ENCODE measurements at regions not wholly inside any gene's neighbourhood (a gene's known extent, or its start where the extent isn't known, plus 50 kb on each side); places are given as distances from the start of the nearest gene placed in this dataset.

DNA sequence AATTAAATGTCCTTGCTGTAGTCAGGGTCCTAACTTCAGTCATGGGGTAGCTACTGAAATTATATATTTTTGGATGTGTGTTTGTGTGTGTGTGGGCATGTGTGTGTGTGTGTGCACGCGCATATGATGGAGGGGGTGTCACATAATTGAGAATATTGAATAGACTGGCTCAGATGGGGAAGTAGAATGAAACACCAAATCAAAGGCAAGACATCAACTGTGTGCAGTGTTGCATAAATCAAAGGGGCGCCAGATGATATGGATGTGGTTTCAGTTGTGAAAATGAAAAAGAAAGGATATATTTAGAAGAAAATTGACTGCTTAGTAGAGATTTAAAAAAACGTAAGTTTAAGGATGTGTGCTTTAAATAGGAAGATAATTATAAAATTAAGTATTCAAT, 144.2 kb upstream of the CEP162 start:
- TF ChIP-seq CTCF (IDR thresholded peaks at IDR 0.05; ENCODE audit: low read depth, low read length, missing input control), result no peak
- TF ChIP-seq SP1 (IDR thresholded peaks at IDR 0.05), result no peak
- no peak for TF ChIP-seq MAX (IDR thresholded peaks at IDR 0.05)
- TF ChIP-seq RAD21 (IDR thresholded peaks at IDR 0.05), result no peak
- TF ChIP-seq, protein P1, sequence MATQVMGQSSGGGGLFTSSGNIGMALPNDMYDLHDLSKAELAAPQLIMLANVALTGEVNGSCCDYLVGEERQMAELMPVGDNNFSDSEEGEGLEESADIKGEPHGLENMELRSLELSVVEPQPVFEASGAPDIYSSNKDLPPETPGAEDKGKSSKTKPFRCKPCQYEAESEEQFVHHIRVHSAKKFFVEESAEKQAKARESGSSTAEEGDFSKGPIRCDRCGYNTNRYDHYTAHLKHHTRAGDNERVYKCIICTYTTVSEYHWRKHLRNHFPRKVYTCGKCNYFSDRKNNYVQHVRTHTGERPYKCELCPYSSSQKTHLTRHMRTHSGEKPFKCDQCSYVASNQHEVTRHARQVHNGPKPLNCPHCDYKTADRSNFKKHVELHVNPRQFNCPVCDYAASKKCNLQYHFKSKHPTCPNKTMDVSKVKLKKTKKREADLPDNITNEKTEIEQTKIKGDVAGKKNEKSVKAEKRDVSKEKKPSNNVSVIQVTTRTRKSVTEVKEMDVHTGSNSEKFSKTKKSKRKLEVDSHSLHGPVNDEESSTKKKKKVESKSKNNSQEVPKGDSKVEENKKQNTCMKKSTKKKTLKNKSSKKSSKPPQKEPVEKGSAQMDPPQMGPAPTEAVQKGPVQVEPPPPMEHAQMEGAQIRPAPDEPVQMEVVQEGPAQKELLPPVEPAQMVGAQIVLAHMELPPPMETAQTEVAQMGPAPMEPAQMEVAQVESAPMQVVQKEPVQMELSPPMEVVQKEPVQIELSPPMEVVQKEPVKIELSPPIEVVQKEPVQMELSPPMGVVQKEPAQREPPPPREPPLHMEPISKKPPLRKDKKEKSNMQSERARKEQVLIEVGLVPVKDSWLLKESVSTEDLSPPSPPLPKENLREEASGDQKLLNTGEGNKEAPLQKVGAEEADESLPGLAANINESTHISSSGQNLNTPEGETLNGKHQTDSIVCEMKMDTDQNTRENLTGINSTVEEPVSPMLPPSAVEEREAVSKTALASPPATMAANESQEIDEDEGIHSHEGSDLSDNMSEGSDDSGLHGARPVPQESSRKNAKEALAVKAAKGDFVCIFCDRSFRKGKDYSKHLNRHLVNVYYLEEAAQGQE (IDR thresholded peaks at IDR 0.05), result no peak
- no peak for TF ChIP-seq TAF1 (conservative IDR thresholded peaks at IDR 0.05)
- TF ChIP-seq RXRA (IDR thresholded peaks at IDR 0.05), result no peak
- TF ChIP-seq ATF3 (IDR thresholded peaks at IDR 0.05), result no peak
- TF ChIP-seq GABPA (IDR thresholded peaks at IDR 0.05 in 1 of 2, conservative IDR thresholded peaks at IDR 0.05 in 1 of 2), result no peak
- TF ChIP-seq JUND (IDR thresholded peaks at IDR 0.05), result no peak
- TF ChIP-seq, protein P2, sequence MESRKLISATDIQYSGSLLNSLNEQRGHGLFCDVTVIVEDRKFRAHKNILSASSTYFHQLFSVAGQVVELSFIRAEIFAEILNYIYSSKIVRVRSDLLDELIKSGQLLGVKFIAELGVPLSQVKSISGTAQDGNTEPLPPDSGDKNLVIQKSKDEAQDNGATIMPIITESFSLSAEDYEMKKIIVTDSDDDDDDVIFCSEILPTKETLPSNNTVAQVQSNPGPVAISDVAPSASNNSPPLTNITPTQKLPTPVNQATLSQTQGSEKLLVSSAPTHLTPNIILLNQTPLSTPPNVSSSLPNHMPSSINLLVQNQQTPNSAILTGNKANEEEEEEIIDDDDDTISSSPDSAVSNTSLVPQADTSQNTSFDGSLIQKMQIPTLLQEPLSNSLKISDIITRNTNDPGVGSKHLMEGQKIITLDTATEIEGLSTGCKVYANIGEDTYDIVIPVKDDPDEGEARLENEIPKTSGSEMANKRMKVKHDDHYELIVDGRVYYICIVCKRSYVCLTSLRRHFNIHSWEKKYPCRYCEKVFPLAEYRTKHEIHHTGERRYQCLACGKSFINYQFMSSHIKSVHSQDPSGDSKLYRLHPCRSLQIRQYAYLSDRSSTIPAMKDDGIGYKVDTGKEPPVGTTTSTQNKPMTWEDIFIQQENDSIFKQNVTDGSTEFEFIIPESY (IDR thresholded peaks at IDR 0.05), result no peak
- no peak for TF ChIP-seq EGR1 (IDR thresholded peaks at IDR 0.05; ENCODE audit: low read depth in 2 of 2)
- no peak for TF ChIP-seq YY1 (IDR thresholded peaks at IDR 0.05)
- no peak for TF ChIP-seq NR2F2 (IDR thresholded peaks at IDR 0.05)

All from liver (tissue), 3 donors.